Dermis microvascular lymphatic vessel endothelial cell (primary cell): ENCODE measurements at regions not wholly inside any gene's neighbourhood (a gene's known extent, or its start where the extent isn't known, plus 50 kb on each side); places are given as distances from the start of the nearest gene placed in this dataset.
"Not testable (repeated sequence)": the region's sequence is repeated elsewhere in the genome, so short reads cannot be mapped to it uniquely, and the experiment has no call there.

Experiments
- DNase-seq, 2 donors: peaks; one replicate each; pipeline versions ENCODE4 v3.0.0 to v3.0.0-alpha.2; 2010; ENCODE audit warnings: low read depth in 2 of 2

DNA sequence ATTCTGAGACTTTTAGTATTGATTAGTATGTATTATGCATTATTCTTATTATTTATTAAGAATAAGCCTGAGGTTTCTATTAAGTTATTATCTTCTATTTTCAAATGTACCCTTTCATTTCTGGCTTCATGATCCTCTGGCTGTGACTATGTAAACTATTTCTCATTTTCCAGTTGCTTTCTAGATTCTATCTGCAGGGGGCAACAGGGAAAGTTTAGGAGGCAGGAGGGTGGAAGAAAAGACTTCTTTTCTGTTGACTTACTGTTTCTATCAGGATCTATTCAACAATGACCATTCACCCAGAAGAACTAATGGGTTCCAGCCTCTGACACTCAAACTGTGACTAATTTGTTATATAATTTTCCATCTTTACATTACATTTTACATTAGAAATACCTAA is 653.4 kb upstream of the FSHR start:
- no peak for DNase-seq

DNA sequence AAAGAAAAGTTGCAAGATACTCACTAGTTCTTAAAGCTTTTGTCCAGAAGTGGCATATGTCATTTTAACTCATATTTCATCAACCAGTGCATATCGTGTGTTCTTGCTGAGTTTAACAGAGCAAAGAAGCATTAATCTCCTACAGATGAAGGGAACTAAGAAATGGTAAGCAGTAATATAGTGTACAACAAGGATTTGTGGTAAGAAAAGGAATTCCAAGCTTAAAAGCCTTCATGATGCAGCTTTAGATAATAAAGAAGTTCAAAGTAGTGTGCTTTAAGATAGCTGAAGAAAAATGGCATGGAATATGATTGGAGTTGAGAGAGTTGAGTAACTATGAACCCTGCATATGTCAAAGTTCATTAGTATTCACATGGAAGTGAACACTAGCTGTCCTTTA is 649.8 kb upstream of the FSHR start:
- DNase-seq = no peak

DNA sequence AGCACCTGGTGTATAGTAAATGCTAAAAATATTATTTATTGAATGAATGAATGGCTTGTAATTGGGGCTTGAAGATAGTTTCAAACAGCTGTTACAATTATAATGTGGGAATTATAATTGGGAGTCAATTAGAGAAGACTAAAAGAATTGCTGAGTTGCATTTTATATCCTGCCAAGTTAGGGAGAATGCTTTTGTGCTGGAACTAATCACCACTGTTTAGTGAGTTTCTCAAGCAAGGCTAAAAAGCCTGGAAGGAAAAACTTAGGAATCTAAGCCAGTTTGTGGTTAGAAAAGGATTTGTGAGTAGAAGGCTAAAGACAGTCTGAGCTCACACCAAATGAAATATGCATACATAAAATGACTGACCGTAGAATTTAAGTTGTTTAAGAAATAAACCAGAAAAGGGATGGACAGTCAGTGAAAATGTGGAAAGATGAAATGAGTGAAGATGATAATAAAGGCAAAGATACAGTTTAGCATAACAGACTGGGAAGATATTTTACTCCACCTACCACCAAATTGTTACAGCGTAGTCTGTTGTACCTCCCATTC is 647.7 kb upstream of the FSHR start:
- no peak for DNase-seq

DNA sequence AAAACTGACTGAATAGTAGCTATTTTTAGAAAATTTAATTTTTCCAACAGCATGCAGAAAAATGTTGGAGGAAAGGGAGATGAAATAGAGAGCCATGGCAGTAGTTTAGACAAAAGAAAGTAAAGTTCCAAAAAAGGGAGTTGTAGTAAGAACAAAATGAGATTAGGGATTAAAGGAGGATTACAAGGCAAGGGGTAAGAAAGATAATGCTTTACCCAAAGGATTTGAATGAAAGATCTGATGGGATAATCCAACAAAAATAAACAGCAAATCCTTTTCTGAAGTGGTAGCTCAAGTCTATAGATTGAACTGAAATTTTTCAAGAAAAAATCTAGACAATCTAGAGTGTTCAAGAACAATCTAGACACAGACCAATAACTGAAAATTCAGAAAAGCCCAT is 644.3 kb upstream of the FSHR start:
- DNase-seq = no peak

DNA sequence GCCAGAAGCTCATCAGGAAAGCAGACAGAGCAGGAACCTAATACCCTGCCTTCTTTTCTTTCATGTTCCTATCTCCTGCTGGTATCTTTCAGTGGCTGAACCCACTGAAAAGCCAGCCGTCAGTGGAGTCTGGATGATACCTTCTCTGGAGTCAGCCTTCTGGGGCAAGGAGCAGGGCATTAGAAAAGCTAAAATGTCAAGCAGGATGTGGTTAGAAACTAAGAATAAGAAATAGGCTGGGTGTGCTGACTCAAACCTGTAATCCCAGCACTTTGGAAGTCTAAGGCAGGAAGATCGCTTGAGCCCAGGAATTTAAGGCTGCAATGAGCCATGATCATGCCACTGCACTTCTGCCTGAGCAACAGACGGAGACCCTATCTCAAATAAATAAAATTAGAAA is 642.0 kb upstream of the FSHR start:
- DNase-seq = no peak

DNA sequence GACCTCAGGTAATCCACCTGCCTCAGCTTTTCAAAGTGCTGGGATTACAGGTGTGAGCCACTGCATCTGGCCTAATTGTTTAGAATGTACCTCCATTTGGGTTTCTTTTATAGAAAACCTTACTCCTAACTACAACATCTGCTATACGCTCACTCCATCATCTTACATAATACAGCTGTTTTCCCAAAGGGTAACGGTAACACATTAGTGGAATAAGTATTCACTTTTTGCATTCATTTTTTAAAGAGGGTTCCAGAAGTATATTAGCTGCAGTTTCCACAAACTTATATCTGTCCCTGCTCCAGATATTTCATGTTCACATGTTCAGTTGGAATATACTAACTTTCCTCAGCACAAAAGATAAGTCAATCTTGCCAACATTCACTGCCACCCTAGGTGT is 640.1 kb upstream of the FSHR start:
- no peak for DNase-seq

DNA sequence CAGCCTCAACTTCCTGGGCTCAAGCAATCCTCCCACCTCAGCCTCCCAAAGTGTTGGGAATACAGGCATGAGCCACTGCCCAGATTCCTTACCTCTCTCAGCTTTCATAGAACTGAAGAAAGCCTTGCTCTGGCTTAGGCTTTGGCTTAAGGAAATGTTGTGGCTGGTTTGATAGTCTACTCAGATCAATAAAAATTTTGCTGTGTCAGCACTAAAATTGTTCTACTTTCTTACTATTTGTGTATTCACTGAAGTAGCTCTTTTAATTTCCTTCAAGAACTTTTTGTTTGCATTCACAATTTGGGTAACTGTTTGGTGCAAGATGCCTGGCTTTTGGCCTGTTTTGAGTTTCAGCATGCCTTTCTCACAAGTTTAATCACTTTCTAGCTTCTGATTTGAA is 634.0 kb upstream of the FSHR start:
- DNase-seq = no peak

DNA sequence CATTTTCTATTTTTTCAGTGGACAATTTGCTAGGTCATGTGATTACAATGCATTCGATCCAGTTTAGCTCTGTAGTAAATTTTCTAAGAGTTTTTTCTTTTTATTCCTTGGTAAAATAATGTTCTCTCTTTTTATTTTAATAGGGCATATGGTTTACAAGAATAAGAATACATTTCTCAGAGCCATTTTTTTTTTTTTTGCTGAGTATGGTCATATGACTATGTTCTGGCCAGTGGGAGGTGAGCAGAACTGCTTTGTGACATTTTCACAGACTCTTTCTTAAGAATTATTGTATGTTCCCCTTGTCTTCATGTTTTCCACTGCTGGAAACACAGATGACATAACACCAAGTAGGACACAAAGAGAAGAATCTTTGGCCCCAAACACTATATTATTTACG is 626.6 kb upstream of the FSHR start:
- no peak for DNase-seq

DNA sequence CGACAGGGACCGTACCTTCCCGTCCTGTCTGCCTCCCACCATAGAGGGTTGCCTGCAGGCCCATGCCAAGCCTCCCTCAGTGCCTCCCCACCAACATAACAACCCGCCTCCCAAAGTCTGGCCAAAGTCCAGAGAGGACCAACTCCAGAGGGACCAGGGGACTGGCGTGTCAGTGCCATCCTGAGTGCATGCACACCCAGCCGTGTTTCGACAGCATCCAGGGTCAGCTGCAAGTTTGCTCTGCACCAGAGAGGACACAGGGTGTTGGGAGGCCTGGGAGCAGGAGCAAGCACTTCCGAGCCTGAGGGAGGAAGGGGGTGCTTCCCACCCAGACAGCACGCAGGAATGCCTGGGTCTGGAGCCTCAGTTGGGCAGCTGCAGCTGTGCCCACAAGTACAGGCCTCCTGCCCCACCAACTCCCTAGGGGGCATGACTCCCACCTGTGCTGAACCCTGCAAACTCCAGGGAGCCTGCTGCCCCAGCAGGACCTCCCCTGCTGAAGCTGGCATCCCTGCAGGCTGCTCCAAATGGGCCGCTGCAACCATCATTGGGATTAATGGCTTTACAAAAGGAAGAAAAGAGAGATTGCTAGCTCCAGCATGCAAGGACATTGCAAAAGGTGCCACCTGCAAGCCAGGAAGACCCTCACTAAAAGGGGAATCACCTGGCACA is 618.1 kb upstream of the FSHR start:
- DNase-seq = no peak

DNA sequence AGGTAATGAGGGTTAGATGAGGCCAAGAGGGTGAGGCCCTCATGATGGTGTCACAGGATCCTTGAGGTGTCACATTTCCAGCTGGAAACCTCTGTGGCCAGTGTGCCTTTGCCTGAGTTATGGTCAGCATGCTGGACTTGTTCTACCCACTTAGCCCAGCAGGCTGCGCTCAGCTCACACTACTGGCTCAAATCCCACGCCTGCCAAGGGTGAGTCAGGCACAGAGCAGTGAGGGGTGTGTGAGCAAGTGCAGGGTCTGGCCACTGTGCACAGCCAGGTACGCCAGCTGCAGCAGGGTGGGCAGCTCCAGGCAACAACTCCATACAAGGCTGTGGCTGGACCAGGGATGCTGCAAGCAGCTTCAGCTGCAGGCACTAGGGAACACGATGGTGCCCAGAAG is 616.6 kb upstream of the FSHR start:
- no peak for DNase-seq

DNA sequence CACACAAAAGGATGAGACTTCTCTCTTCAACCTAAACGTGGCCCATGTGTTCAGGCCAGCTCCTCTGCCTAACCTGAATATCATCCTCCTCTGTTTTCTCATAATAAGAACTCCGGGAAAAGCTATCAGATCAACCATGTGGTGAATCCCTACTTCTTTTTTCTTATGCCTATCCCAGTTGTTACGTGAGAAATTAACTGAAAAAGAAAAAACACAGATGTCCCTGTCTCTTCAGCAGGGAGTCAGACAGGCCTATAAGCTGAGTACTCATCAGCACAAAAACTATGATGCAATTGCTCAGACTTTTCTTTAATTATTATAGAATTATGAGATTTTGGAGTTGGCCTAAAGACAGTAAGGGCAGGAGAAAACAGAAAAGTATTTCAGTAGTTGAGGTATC is 613.0 kb upstream of the FSHR start:
- no peak for DNase-seq

DNA sequence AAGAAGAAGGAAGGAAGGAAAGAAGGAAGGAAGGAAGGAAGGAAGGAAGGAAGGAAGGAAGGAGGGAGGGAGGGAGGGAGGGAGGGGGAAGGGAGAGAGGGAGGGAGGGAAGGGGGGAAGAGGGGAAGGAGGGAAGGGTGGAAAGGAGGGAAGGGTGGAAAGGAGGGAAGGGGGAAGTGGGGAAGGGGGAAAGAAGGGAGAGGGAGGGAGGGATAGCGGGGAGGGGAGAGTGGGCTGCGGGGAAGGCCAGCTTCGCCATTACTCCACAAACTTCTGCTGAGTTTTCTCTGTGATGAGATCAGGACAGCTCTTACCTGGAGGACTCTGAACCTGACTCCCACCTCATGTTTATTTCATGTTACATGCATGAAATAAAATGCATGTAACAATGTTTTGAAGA is 601.5 kb upstream of the FSHR start:
- DNase-seq = no peak

DNA sequence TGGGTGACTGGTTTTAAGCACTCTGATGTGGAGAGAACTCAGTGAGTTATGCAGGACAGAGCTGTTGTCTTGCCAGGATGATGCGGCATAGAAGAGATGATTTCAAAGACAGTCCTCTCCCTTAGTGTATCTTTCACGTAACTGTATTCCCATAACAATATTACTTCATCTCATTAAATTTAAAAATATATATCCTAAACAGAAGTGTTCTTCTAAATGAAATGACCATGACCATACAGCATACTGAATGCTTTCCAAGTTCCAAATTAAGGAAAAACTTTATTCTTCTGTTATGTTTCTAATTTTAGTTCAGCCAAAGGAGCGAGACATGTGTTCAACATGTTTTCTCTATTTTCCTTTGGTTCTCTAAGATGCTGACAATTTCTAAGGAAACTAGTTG is 600.1 kb upstream of the FSHR start:
- DNase-seq = no peak

DNA sequence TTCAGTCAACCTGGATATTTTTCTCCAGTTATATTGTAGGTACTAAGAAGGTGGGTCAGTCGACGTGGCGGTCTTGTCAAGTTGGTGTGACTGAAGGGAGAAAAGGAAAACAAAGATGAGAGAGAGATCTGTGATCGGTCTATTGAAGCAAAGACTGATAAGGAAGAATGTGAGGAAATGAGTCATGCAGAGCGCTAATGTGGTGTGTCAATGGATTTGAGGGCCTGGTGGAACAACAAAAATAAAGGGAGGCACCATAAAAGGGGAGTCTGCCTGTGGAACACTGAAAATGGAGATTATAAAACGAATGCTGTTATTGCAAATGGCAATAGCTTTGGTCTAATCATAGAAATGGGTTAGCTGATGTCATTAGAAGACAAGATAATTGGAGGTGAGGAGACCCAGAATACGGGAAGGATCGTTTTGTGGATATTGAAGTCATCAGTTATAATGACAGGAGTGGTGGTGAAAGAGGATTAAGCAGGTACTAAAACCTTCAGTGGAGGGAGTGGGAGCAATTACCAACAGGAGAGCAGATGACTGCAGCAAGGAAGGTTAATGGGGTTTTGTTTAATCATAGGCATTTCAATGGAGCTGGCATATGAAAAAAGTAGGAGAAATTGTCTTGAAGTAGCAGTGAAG is 599.1 kb upstream of the FSHR start:
- DNase-seq = peak in 1 of 2 donors; percentile 28

DNA sequence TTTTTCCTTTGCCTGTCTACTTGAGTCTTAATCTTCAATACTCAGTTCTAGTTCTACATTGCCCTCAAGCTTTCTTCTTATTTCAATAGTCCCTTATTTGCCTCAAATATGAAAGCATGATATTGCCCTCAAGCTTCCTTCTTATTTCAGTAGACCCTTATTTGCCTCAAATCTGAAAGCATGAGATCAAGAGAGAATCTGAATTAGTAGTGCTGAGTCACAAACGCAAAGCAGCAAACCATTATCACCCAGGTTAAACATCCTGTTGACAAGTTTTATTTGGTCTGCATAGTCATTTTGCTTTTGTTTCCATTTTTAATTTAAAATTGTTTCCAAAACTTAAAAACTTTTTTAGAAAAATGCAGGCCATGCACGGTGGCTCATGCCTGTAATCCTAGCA is 583.3 kb upstream of the FSHR start:
- no peak for DNase-seq

DNA sequence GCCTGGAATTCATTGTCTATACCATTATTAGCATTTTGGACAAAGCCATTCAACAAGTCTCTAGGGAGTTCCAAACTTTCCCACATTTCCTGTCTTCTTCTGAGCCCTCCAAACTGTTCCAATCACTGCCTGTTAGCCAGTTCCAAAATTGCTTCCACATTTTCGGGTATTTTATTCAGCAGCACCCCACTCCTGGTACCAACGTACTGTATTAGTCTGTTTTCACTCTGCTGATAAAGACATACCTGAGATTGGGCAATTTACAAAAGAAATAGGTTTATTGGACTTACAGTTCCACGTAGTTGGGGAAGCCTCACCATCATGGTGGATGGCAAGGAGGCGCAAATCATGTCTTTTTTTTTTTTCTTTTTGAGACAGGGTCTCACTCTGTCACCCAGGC is 578.6 kb upstream of the FSHR start:
- not testable (repeated sequence) for DNase-seq

DNA sequence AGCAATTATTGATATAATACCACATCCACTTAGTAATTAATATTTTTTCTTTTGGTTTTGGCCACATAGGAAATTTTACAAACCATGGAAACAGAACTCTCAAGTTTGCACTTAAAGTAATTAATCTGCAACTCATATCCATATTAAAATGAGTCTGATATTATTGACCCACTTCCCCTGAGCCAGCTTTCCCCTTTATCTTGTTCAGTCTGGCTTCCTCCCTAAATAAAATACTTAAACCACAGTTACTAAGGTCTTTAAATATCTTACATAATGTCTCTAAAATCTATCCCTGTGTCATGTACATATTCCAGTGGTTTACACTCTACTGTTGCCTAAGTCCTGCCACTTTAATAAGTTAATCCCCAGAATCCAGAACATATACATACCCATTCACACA is 564.9 kb upstream of the FSHR start:
- no peak for DNase-seq

DNA sequence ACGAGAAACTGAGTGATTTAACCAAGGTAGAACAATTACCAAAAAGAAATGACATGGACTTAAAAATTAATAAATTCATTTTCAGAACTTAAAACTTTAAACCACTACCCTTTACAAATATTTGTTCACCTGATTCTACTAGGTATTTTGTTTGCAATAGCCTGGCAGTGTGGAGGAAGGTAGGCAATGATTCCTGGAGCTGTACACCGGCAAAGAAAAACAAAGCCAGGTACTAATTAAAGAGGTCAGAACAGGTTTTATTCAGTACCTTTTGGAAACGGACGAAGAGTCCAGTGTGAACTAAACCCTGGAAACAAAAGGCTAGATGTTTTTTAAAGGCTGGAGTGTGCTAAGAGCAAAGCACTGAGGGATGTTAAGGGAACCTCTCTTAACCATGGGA is 561.3 kb upstream of the FSHR start:
- DNase-seq = no peak

DNA sequence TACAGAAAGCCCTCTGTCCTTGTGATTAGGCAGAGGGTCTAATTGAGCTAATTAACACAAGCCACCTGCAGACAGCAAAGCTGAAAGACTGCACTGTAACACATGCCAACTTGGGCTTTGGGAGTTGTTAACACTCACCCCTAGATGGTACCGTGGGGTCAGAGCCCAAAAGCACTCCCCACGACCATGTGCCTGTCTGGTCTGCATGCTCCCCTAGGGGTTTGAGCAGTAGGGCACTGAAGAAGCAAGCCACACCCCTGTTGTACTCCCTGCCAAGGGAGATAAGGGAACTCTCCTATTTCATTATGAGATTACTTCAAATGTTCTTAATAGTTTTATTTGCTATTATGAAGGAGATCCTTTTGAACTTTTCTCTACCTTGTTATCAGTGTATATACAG is 560.1 kb upstream of the FSHR start:
- no peak for DNase-seq

DNA sequence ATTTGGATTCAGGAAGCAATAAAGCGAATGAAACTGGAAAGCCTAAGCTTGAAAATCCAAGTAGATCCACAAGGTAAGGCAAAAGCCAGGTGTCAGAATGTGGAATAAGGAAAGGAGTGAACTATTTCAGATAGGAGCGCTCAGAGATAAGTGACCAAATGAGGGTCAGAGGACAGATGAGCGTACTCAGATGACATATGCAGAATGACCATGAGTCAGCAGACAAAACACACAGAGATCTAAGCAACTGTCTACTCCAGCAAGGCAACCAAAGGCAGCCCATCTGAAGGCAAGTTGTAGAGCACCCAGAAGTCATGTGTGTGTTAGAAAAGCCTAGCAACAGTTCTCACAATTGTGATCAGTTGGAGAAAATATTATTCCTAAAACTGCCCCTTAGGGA is 548.4 kb upstream of the FSHR start:
- no peak for DNase-seq

DNA sequence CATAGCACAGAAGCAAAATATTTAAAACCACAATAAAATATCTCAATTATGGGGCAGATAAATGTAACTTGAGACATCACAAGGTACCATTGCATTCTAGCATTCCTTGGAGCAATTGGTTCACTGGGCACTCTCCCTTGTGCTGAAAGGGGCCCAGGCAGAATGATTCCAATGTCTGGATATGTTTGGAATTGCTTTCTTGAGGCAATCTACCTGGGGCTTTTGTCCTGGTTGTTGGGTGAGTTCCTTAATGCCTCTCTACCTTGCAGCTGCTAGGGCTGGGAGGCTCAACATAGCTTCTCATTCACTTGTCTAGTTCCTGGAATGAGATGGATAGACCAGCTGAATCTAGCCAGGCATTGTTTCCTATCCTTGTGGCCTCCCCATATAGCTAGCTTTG is 539.6 kb upstream of the FSHR start:
- DNase-seq = no peak

DNA sequence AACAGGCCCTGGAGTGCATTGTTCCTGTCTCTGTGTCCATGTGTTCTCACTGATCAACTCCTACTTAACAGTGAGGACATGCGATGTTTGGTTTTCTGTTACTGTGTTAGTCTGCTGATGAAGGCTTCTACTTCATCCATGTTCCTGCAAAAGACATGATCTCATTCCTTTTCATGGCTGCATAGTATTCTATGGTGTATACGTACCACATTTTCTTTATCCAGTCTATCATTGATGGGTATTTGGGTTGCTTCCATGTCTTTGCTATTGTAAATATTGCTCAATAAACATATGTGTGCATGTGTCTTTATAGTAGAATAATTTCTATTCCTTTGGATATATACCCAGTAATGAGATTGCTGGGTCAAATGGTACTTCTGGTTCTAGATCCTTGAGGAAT is 537.7 kb upstream of the FSHR start:
- not testable (repeated sequence) for DNase-seq

DNA sequence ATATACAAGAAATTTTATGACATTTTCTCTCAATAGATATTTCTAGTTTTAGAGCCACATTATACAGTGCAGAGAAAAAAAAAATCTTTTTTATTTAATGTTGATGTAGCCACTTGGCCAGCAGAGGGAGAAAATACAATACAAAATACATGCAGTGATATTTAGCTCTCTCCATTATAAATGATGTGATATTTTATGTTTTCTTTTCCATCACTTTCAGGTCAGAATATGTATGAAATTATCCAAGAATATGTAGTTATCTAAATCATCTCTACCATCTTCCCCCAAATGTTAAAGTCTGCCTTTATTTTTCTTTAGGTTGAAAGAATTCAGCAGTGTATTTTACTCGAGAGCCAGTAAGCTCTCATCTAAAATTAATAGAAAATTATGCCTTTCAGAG is 533.6 kb upstream of the FSHR start:
- DNase-seq = no peak
